ENCODE measurements at regions not wholly inside any gene's neighbourhood (a gene's known extent, or its start where the extent isn't known, plus 50 kb on each side); places are given as distances from the start of the nearest gene placed in this dataset.
A peak's percentile ranks its signal among the peaks of the same experiment; 100 is the strongest.

DNA sequence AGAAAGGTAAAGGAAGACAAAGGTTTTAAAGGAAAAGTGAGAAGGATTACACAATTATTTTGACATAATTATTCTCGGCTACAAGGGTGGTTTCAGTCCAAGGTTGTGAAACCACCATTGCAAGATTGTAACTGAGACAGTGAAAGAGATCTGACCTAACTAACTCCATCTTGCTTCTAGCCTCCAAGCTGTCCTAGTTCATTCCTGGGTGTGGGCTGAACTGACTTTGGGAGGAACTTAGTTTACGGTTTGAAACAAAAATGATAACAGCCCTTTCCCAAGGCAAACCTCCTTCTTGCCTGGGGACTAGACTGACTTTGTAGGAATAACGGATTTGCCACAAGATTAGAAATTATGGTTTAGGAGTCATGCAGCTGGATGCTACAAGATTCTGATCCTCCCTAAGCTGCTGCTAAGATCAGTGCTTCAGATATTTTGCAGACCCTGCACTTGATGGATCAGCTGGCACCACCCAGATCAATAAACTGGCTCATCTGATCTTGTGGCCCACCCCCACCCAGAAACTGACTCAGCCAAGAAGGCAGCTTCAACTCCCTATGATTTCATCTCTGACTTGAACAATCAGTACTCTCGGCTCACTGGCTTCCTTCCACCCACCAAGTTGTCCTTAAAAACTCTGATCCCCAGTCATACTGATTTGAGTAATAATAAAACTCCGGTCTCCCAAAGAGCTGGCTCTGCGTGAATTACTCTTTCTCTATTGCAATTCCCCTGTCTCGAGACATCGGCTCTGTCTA is 57.7 kb upstream of the AADACL2 start (continued):
- TF ChIP-seq, protein P1, sequence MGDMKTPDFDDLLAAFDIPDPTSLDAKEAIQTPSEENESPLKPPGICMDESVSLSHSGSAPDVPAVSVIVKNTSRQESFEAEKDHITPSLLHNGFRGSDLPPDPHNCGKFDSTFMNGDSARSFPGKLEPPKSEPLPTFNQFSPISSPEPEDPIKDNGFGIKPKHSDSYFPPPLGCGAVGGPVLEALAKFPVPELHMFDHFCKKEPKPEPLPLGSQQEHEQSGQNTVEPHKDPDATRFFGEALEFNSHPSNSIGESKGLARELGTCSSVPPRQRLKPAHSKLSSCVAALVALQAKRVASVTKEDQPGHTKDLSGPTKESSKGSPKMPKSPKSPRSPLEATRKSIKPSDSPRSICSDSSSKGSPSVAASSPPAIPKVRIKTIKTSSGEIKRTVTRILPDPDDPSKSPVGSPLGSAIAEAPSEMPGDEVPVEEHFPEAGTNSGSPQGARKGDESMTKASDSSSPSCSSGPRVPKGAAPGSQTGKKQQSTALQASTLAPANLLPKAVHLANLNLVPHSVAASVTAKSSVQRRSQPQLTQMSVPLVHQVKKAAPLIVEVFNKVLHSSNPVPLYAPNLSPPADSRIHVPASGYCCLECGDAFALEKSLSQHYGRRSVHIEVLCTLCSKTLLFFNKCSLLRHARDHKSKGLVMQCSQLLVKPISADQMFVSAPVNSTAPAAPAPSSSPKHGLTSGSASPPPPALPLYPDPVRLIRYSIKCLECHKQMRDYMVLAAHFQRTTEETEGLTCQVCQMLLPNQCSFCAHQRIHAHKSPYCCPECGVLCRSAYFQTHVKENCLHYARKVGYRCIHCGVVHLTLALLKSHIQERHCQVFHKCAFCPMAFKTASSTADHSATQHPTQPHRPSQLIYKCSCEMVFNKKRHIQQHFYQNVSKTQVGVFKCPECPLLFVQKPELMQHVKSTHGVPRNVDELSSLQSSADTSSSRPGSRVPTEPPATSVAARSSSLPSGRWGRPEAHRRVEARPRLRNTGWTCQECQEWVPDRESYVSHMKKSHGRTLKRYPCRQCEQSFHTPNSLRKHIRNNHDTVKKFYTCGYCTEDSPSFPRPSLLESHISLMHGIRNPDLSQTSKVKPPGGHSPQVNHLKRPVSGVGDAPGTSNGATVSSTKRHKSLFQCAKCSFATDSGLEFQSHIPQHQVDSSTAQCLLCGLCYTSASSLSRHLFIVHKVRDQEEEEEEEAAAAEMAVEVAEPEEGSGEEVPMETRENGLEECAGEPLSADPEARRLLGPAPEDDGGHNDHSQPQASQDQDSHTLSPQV (IDR thresholded peaks at IDR 0.05), result peak; percentile 97
- no peak for TF ChIP-seq BHLHE40 (IDR thresholded peaks at IDR 0.05; ENCODE audit: low read length)
- no peak for TF ChIP-seq ZC3H11A (IDR thresholded peaks at IDR 0.05; ENCODE audit: low read depth, low read length)
- TF ChIP-seq, protein P2, sequence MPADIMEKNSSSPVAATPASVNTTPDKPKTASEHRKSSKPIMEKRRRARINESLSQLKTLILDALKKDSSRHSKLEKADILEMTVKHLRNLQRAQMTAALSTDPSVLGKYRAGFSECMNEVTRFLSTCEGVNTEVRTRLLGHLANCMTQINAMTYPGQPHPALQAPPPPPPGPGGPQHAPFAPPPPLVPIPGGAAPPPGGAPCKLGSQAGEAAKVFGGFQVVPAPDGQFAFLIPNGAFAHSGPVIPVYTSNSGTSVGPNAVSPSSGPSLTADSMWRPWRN (IDR thresholded peaks at IDR 0.05; ENCODE audit: low read depth), result no peak
- no peak for TF ChIP-seq ZNF696 (CRISPR knock-in tag; conservative IDR thresholded peaks at IDR 0.05)
- TF ChIP-seq, protein P3, sequence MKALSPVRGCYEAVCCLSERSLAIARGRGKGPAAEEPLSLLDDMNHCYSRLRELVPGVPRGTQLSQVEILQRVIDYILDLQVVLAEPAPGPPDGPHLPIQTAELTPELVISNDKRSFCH (CRISPR knock-in tag; IDR thresholded peaks at IDR 0.05), result no peak
- TF ChIP-seq, protein P3 (tag; IDR thresholded peaks at IDR 0.05), result peak; percentile 94
- no peak for TF ChIP-seq POLR2AphosphoS5 (IDR thresholded peaks at IDR 0.05; ENCODE audit: control insufficient read depth, insufficient read depth, low read depth, low read length)
- TF ChIP-seq ZNF354B (CRISPR knock-in tag; IDR thresholded peaks at IDR 0.05), result no peak
- no peak for TF ChIP-seq MTA1 (IDR thresholded peaks at IDR 0.05; ENCODE audit: borderline replicate concordance)
- TF ChIP-seq, protein P4, sequence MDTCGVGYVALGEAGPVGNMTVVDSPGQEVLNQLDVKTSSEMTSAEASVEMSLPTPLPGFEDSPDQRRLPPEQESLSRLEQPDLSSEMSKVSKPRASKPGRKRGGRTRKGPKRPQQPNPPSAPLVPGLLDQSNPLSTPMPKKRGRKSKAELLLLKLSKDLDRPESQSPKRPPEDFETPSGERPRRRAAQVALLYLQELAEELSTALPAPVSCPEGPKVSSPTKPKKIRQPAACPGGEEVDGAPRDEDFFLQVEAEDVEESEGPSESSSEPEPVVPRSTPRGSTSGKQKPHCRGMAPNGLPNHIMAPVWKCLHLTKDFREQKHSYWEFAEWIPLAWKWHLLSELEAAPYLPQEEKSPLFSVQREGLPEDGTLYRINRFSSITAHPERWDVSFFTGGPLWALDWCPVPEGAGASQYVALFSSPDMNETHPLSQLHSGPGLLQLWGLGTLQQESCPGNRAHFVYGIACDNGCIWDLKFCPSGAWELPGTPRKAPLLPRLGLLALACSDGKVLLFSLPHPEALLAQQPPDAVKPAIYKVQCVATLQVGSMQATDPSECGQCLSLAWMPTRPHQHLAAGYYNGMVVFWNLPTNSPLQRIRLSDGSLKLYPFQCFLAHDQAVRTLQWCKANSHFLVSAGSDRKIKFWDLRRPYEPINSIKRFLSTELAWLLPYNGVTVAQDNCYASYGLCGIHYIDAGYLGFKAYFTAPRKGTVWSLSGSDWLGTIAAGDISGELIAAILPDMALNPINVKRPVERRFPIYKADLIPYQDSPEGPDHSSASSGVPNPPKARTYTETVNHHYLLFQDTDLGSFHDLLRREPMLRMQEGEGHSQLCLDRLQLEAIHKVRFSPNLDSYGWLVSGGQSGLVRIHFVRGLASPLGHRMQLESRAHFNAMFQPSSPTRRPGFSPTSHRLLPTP (IDR thresholded peaks at IDR 0.05; ENCODE audit: borderline replicate concordance, extremely low read depth, insufficient read length), result no peak
- TF ChIP-seq FOSL1 (tag; conservative IDR thresholded peaks at IDR 0.05), result no peak
- TF ChIP-seq SMARCA4 (IDR thresholded peaks at IDR 0.05), result no peak
- TF ChIP-seq, protein P5, sequence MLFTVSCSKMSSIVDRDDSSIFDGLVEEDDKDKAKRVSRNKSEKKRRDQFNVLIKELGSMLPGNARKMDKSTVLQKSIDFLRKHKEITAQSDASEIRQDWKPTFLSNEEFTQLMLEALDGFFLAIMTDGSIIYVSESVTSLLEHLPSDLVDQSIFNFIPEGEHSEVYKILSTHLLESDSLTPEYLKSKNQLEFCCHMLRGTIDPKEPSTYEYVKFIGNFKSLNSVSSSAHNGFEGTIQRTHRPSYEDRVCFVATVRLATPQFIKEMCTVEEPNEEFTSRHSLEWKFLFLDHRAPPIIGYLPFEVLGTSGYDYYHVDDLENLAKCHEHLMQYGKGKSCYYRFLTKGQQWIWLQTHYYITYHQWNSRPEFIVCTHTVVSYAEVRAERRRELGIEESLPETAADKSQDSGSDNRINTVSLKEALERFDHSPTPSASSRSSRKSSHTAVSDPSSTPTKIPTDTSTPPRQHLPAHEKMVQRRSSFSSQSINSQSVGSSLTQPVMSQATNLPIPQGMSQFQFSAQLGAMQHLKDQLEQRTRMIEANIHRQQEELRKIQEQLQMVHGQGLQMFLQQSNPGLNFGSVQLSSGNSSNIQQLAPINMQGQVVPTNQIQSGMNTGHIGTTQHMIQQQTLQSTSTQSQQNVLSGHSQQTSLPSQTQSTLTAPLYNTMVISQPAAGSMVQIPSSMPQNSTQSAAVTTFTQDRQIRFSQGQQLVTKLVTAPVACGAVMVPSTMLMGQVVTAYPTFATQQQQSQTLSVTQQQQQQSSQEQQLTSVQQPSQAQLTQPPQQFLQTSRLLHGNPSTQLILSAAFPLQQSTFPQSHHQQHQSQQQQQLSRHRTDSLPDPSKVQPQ (CRISPR knock-in tag; IDR thresholded peaks at IDR 0.05; ENCODE audit: borderline replicate concordance), result no peak
- TF ChIP-seq, protein P6, sequence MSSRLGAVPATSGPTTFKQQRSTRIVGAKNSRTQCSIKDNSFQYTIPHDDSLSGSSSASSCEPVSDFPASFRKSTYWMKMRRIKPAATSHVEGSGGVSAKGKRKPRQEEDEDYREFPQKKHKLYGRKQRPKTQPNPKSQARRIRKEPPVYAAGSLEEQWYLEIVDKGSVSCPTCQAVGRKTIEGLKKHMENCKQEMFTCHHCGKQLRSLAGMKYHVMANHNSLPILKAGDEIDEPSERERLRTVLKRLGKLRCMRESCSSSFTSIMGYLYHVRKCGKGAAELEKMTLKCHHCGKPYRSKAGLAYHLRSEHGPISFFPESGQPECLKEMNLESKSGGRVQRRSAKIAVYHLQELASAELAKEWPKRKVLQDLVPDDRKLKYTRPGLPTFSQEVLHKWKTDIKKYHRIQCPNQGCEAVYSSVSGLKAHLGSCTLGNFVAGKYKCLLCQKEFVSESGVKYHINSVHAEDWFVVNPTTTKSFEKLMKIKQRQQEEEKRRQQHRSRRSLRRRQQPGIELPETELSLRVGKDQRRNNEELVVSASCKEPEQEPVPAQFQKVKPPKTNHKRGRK (tag; IDR thresholded peaks at IDR 0.05), result no peak
